ENCODE measurements at regions not wholly inside any gene's neighbourhood (a gene's known extent, or its start where the extent isn't known, plus 50 kb on each side); places are given as distances from the start of the nearest gene placed in this dataset.

- TF ChIP-seq EZH2 (IDR thresholded peaks at IDR 0.05; ENCODE audit: borderline replicate concordance) (no peak), CTCF (IDR thresholded peaks at IDR 0.05; ENCODE audit: poor library complexity) (no peak)
Observed at GRCh38 chr3:62954580-62954979, 79.4 kb upstream of the CADPS start.

All from hepatocyte (in vitro differentiated cells).